H1 (cell line): ENCODE measurements at regions not wholly inside any gene's neighbourhood (a gene's known extent, or its start where the extent isn't known, plus 50 kb on each side); places are given as distances from the start of the nearest gene placed in this dataset.

Experiments
- CTCF ChIA-PET: fragments of 300-600 bp; sonication (Branson Sonifier 250); formaldehyde crosslinking; loops from one replicate; lab custom pipeline; 2021; ENCODE audit not compliant: partially characterized antibody; lab: Charles Lee
- POLR2A ChIA-PET: fragments of 300-600 bp; sonication (Branson Sonifier 250); formaldehyde crosslinking; loops from one replicate; lab custom pipeline; 2021; ENCODE audit warnings: inconsistent platforms; ENCODE audit not compliant: partially characterized antibody; lab: Charles Lee
- DNase-seq, 2 experiments: peaks; one replicate each; pipeline versions ENCODE4 v3.0.0 to v3.0.0-alpha.2; 2010 to 2022; ENCODE audit warnings: low spot score in 2 of 2, low read depth in 1 of 2, mixed read lengths in 1 of 2
- FAIRE-seq: peaks from 2 replicates; lab custom pipeline; 2011; peaks lifted over from hg19 to GRCh38; lab: Jason Lieb, UNC
- H2AFZ ChIP-seq: 2 replicates; pipeline ENCODE4 v1.8.1; 2012; ENCODE audit warnings: low read length, inconsistent platforms
- H2AK5ac ChIP-seq: 2 replicates; pipeline ENCODE4 v1.6.1; 2013; ENCODE audit warnings: low read depth, low read length
- H2BK120ac ChIP-seq: replicated peaks from 2 replicates; pipeline ENCODE3; 2013; ENCODE audit warnings: low read depth, low read length, inconsistent platforms
- H2BK12ac ChIP-seq: 2 replicates; pipeline ENCODE4 v1.6.1; 2013; ENCODE audit warnings: low read depth, low read length
- H2BK15ac ChIP-seq: 2 replicates; pipeline ENCODE4 v1.6.1; 2013; ENCODE audit warnings: low read length
- H2BK20ac ChIP-seq: 2 replicates; pipeline ENCODE4 v1.6.1; 2013; ENCODE audit warnings: low read length
- H2BK5ac ChIP-seq: 2 replicates; pipeline ENCODE4 v1.6.1; 2013; ENCODE audit warnings: low read depth, low read length
- H3K14ac ChIP-seq: 2 replicates; pipeline ENCODE4 v1.6.1; 2013; ENCODE audit warnings: inconsistent platforms; ENCODE audit not compliant: insufficient read length
- H3K18ac ChIP-seq: 2 replicates; pipeline ENCODE4 v1.6.1; 2013; ENCODE audit warnings: low read length; ENCODE audit errors: extremely low read depth
- H3K23ac ChIP-seq: 2 replicates; pipeline ENCODE4 v1.6.1; 2013; ENCODE audit warnings: inconsistent platforms; ENCODE audit not compliant: insufficient read length
- H3K23me2 ChIP-seq: 2 replicates; pipeline ENCODE4 v1.6.1; 2013; ENCODE audit warnings: low read depth, low read length
- H3K27ac ChIP-seq: 2 replicates; pipeline ENCODE4 v1.6.1; 2011; ENCODE audit warnings: low read depth, low read length, inconsistent platforms
- H3K27me3 ChIP-seq, 4 experiments: replicated peaks in 1 of 4; 1 replicate in 1 of 4; 2 replicates in 3 of 4; pipeline versions ENCODE4 v1.6.1 to v1.8.1; 2011 to 2013; ENCODE audit warnings: low read length in 3 of 4, mild to moderate bottlenecking in 3 of 4, inconsistent platforms in 2 of 4, mixed read lengths in 2 of 4, moderate library complexity in 1 of 4; ENCODE audit not compliant: control insufficient read depth in 3 of 4, insufficient read depth in 3 of 4; ENCODE audit errors: extremely low read depth in 1 of 4
- H3K36me3 ChIP-seq, 4 experiments: 2 replicates each; pipeline versions ENCODE4 v1.6.1 to v1.8.1; 2011 to 2013; ENCODE audit warnings: mild to moderate bottlenecking in 4 of 4, low read length in 3 of 4, moderate library complexity in 2 of 4, control low read depth in 1 of 4, inconsistent platforms in 1 of 4; ENCODE audit not compliant: insufficient read depth in 4 of 4, control insufficient read depth in 2 of 4
- H3K4ac ChIP-seq: replicated peaks from 2 replicates; pipeline ENCODE3; 2013; ENCODE audit warnings: low read length, low read depth, mixed read lengths, inconsistent platforms; ENCODE audit not compliant: insufficient read length
- H3K4me1 ChIP-seq, 4 experiments: replicated peaks in 1 of 4; 1 replicate in 1 of 4; 2 replicates in 3 of 4; pipeline versions ENCODE4 v1.6.1 to v1.8.1; 2011 to 2013; ENCODE audit warnings: low read length in 3 of 4, inconsistent platforms in 2 of 4, mixed read lengths in 1 of 4; ENCODE audit not compliant: insufficient read depth in 4 of 4, control insufficient read depth in 3 of 4
- H3K4me2 ChIP-seq, 2 experiments: 2 replicates each; pipeline versions ENCODE4 v1.6.1 to v1.8.1; 2011 to 2013; ENCODE audit warnings: low read depth in 2 of 2, low read length in 2 of 2, control low read depth in 1 of 2, inconsistent platforms in 1 of 2, mild to moderate bottlenecking in 1 of 2; ENCODE audit not compliant: insufficient read depth in 1 of 2
- H3K4me3 ChIP-seq, 4 experiments: fragments of 200-600, 300-600 bp in 1 of 4; sonication (generic), shearing (Covaris generic), sonication (Bioruptor Twin) in 1 of 4; 2 replicates each; pipeline versions ENCODE4 v1.5.1 to v1.8.1; 2011 to 2016; ENCODE audit warnings: low read length in 4 of 4, low read depth in 3 of 4, control low read depth in 2 of 4, inconsistent platforms in 2 of 4, mild to moderate bottlenecking in 2 of 4, mixed read lengths in 1 of 4, moderate library complexity in 1 of 4; ENCODE audit not compliant: insufficient read depth in 2 of 4; ENCODE audit errors: extremely low read depth in 1 of 4
- H3K56ac ChIP-seq: replicated peaks from 2 replicates; pipeline ENCODE3; 2013; ENCODE audit warnings: low read depth, mild to moderate bottlenecking, mixed read lengths, low read length, inconsistent platforms; ENCODE audit not compliant: insufficient read length
- H3K79me1 ChIP-seq: 2 replicates; pipeline ENCODE4 v1.6.1; 2013; ENCODE audit warnings: low read depth, low read length, control low read depth
- H3K79me2 ChIP-seq, 2 experiments: 2 replicates each; pipeline versions ENCODE4 v1.6.1 to v1.8.1; 2012 to 2013; ENCODE audit warnings: low read length in 2 of 2, mild to moderate bottlenecking in 2 of 2, inconsistent platforms in 1 of 2; ENCODE audit not compliant: insufficient read depth in 2 of 2, control insufficient read depth in 1 of 2
- H3K9ac ChIP-seq, 4 experiments: replicated peaks in 1 of 4; 1 replicate in 1 of 4; 2 replicates in 3 of 4; pipeline versions ENCODE4 v1.6.1 to v1.8.1; 2011 to 2013; ENCODE audit warnings: low read depth in 3 of 4, low read length in 3 of 4, control low read depth in 2 of 4, mild to moderate bottlenecking in 2 of 4, moderate library complexity in 2 of 4, inconsistent platforms in 1 of 4; ENCODE audit errors: extremely low read depth in 1 of 4
- H3K9me3 ChIP-seq, 2 experiments: 2 replicates each; pipeline versions ENCODE4 v1.6.1 to v1.8.1; 2012 to 2013; ENCODE audit warnings: mild to moderate bottlenecking in 2 of 2, moderate library complexity in 2 of 2, control low read depth in 1 of 2, inconsistent platforms in 1 of 2, low read depth in 1 of 2, low read length in 1 of 2, mixed read lengths in 1 of 2; ENCODE audit not compliant: insufficient read depth in 2 of 2
- H4K20me1 ChIP-seq, 2 experiments: replicated peaks in 1 of 2; 2 replicates each; pipeline versions ENCODE3 to v1.8.1; 2011 to 2013; ENCODE audit warnings: inconsistent platforms in 2 of 2, low read length in 2 of 2, mild to moderate bottlenecking in 1 of 2; ENCODE audit not compliant: insufficient read depth in 2 of 2, control insufficient read depth in 1 of 2
- H4K5ac ChIP-seq: 2 replicates; pipeline ENCODE4 v1.6.1; 2013; ENCODE audit warnings: low read length, low read depth, mixed read lengths, inconsistent platforms; ENCODE audit not compliant: insufficient read length
- H4K8ac ChIP-seq: 2 replicates; pipeline ENCODE4 v1.8.0; 2013; ENCODE audit warnings: mild to moderate bottlenecking, moderate library complexity, low read length, inconsistent platforms; ENCODE audit not compliant: insufficient read depth; ENCODE audit errors: extremely low read depth
- H4K91ac ChIP-seq: replicated peaks from 2 replicates; pipeline ENCODE3; 2013; ENCODE audit warnings: low read length, mixed read lengths, inconsistent platforms; ENCODE audit not compliant: insufficient read length
- ATF3 ChIP-seq: IDR thresholded peaks from 2 replicates; pipeline ENCODE4 v1.6.1; 2011; ENCODE audit warnings: low read depth, mild to moderate bottlenecking, low read length; ENCODE audit not compliant: insufficient read depth
- CBX5 ChIP-seq: fragments of 300-800, 300-1000 bp; sonication (generic); IDR thresholded peaks from 2 replicates; pipeline ENCODE4 v1.7.1; 2016; ENCODE audit warnings: antibody characterized with exemption, low read length, low read depth
- CBX8 ChIP-seq: fragments of 300-800, 300-1000 bp; sonication (generic); IDR thresholded peaks from 2 replicates; pipeline ENCODE4 v1.7.1; 2016; ENCODE audit warnings: low read depth, low read length, borderline replicate concordance
- KDM5A ChIP-seq: fragments of 200-600 bp; IDR thresholded peaks from 2 replicates; pipeline ENCODE4 v1.7.1; 2012; ENCODE audit warnings: mild to moderate bottlenecking, low read length, inconsistent platforms, mixed read lengths
- RAD21 ChIP-seq, 2 experiments: IDR thresholded peaks in 1 of 2; conservative IDR thresholded peaks in 1 of 2; 2 replicates each; pipeline ENCODE4 v1.6.1; 2011; ENCODE audit warnings: low read depth in 2 of 2, low read length in 2 of 2, improper control_type of control experiment in 1 of 2, inconsistent platforms in 1 of 2, mild to moderate bottlenecking in 1 of 2, moderate library complexity in 1 of 2
- RFX5 ChIP-seq: IDR thresholded peaks from 2 replicates; pipeline ENCODE4 v1.6.1; 2011; ENCODE audit warnings: low read depth, low read length, improper control_type of control experiment, borderline replicate concordance
- RXRA ChIP-seq: IDR thresholded peaks from 2 replicates; pipeline ENCODE4 v1.6.1; 2011; ENCODE audit warnings: low read depth, mild to moderate bottlenecking, low read length, moderate library complexity; ENCODE audit not compliant: insufficient read depth
- SUZ12 ChIP-seq: fragments of 200-600 bp; sonication (generic); IDR thresholded peaks from 2 replicates; pipeline ENCODE4 v1.6.1; 2012; ENCODE audit warnings: mild to moderate bottlenecking, inconsistent platforms, low read length, moderate library complexity, mixed read lengths
- USF2 ChIP-seq: IDR thresholded peaks from 2 replicates; pipeline ENCODE4 v1.6.1; 2011; ENCODE audit warnings: low read length, improper control_type of control experiment
- YY1 ChIP-seq: IDR thresholded peaks from 2 replicates; pipeline ENCODE4 v1.6.1; 2011; ENCODE audit warnings: low read depth, mild to moderate bottlenecking, low read length
- WGBS, 2 experiments: shearing (Covaris generic) in 1 of 2; methylation state at CpG; one replicate each; pipeline versions ENCODE4 v1.1.6 to v1.1.7; 2013 to 2015; ENCODE audit warnings: low lambda C conversion rate in 2 of 2, mixed read lengths in 2 of 2, inconsistent platforms in 1 of 2, low coverage in 1 of 2, missing lambda C conversion rate in 1 of 2; ENCODE audit not compliant: insufficient replicate concordance in 2 of 2, insufficient coverage in 1 of 2, insufficient read length in 1 of 2; ENCODE audit errors: extremely low coverage in 1 of 2, missing lambda C conversion rate in 1 of 2; 5-methylcytosine and 5-hydroxymethylcytosine counted together

GRCh38 chr1:25096307-25097150 lies 135.8 kb downstream of the SYF2 start:
- H3K14ac ChIP-seq: no peak overlapping the region
- H4K8ac ChIP-seq: no peak overlapping the region
- no peak overlapping the region for H2BK12ac ChIP-seq
- no peak overlapping the region for H2BK20ac ChIP-seq
- no peak overlapping the region for H3K4ac ChIP-seq
- H3K79me1 ChIP-seq: no peaks in the 10 kb centered on the region
- H4K91ac ChIP-seq: no peak overlapping the region
- no peak overlapping the region for H3K4me3 ChIP-seq
- no peaks in the 10 kb centered on the region; a peak in 1 of 7 replicates for H3K27me3 ChIP-seq
- no peak overlapping the region for H4K5ac ChIP-seq
- no peaks in the 10 kb centered on the region for H3K79me2 ChIP-seq
- no peak overlapping the region for H3K23ac ChIP-seq
- H2BK5ac ChIP-seq: no peak overlapping the region
- H2BK15ac ChIP-seq: no peak overlapping the region
- H2BK120ac ChIP-seq: no peak overlapping the region
- H3K36me3 ChIP-seq: no peaks in the 10 kb centered on the region
- no peaks in the 10 kb centered on the region for H3K9me3 ChIP-seq
- no peak for DNase-seq
- no peaks in the 10 kb centered on the region for H3K4me1 ChIP-seq
- H3K23me2 ChIP-seq: no peaks in the 10 kb centered on the region
- 82% methylated on average over 8 of the region's 8 CpGs; no CpG with 5 or more reads in 1 of the 2 experiments for WGBS, 2 experiments
- no peak overlapping the region for H3K18ac ChIP-seq
- H4K20me1 ChIP-seq: no peaks in the 10 kb centered on the region
- H3K9ac ChIP-seq: no peak overlapping the region
- CTCF ChIA-PET: interaction anchor here (0.9 to 7.5 kb wide), 5 partner anchors 11 to 126 kb away, joined by 3 to 61 read pairs (median 4); no protein-coding TSS in a partner anchor
- POLR2A ChIA-PET: interaction anchor here (0.8 kb wide), 1 partner anchor 16 kb away, joined by 3 read pairs; no protein-coding TSS in a partner anchor
- no peak overlapping the region for H3K27ac ChIP-seq
- no peak overlapping the region for H2AFZ ChIP-seq
- no peak overlapping the region for H3K56ac ChIP-seq
- TF ChIP-seq RAD21 (IDR thresholded peaks at IDR 0.05 in 1 of 2, conservative IDR thresholded peaks at IDR 0.05 in 1 of 2; ENCODE audit: low read depth in 2 of 2, low read length in 2 of 2) (no peak), SUZ12 (no peak), KDM5A (no peak), RXRA (no peak), USF2 (no peak), RFX5 (no peak), YY1 (no peak), CBX5 (no peak), ATF3 (no peak), CBX8 (no peak)
- FAIRE-seq: no peak
- H3K4me2 ChIP-seq: no peak overlapping the region
- no peak overlapping the region for H2AK5ac ChIP-seq
